ENCODE measurements at regions not wholly inside any gene's neighbourhood (a gene's known extent, or its start where the extent isn't known, plus 50 kb on each side); places are given as distances from the start of the nearest gene placed in this dataset.

DNA sequence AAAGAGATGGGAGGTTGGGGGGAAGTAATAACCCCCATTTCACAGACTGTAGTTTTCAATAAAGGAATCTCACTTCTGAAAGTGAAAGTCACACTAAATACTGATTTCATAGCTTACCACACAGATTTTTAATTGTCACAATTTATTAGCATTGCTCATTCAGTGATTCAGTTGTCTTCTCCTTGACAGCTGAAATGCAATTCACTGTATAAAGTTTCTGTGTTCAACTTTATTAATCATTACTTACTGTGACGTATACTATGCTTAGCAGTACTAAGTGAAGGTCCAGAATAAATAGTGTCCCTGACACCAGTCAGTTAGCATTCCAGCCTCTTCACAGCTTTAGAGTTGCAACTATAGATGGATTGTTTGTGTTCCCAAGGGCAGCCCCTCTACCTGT, 324.1 kb upstream of the CRIM1 start:
- TF ChIP-seq, protein P1, sequence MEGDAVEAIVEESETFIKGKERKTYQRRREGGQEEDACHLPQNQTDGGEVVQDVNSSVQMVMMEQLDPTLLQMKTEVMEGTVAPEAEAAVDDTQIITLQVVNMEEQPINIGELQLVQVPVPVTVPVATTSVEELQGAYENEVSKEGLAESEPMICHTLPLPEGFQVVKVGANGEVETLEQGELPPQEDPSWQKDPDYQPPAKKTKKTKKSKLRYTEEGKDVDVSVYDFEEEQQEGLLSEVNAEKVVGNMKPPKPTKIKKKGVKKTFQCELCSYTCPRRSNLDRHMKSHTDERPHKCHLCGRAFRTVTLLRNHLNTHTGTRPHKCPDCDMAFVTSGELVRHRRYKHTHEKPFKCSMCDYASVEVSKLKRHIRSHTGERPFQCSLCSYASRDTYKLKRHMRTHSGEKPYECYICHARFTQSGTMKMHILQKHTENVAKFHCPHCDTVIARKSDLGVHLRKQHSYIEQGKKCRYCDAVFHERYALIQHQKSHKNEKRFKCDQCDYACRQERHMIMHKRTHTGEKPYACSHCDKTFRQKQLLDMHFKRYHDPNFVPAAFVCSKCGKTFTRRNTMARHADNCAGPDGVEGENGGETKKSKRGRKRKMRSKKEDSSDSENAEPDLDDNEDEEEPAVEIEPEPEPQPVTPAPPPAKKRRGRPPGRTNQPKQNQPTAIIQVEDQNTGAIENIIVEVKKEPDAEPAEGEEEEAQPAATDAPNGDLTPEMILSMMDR (IDR thresholded peaks at IDR 0.05) = no peak
- TF ChIP-seq POLR2A (IDR thresholded peaks at IDR 0.05) = no peak
